PFSK-1 (cell line): ENCODE measurements at regions not wholly inside any gene's neighbourhood (a gene's known extent, or its start where the extent isn't known, plus 50 kb on each side); places are given as distances from the start of the nearest gene placed in this dataset.

Experiments used
- POLR2AphosphoS5 ChIP-seq: IDR thresholded peaks from 2 replicates; pipeline ENCODE4 v1.6.1; 2012; ENCODE audit warnings: low read depth, mild to moderate bottlenecking, control low read depth, low read length, moderate library complexity
- SIN3A ChIP-seq: IDR thresholded peaks from 2 replicates; pipeline ENCODE4 v1.6.1; 2012; ENCODE audit warnings: mild to moderate bottlenecking, low read length, moderate library complexity, borderline replicate concordance; ENCODE audit not compliant: insufficient read depth
- TAF1 ChIP-seq: IDR thresholded peaks from 2 replicates; pipeline ENCODE4 v1.6.1; 2012; ENCODE audit warnings: low read length, control low read depth, borderline replicate concordance; ENCODE audit not compliant: insufficient read depth

GRCh38 chr5:117588611-117589010, 1014.0 kb upstream of the SEMA6A start:
- TF ChIP-seq SIN3A: no peak
- TF ChIP-seq POLR2AphosphoS5: no peak
- TF ChIP-seq TAF1: no peak
